ENCODE measurements at regions not wholly inside any gene's neighbourhood (a gene's known extent, or its start where the extent isn't known, plus 50 kb on each side); places are given as distances from the start of the nearest gene placed in this dataset.
A peak's percentile ranks its signal among the peaks of the same experiment; 100 is the strongest.

- peak; percentile 78; the same call in 1 of the 2 replicates for TF ChIP-seq CEBPB (IDR thresholded peaks at IDR 0.05; ENCODE audit: borderline replicate concordance, low read depth, low read length)
- TF ChIP-seq TMF1 (CRISPR knock-in tag; IDR thresholded peaks at IDR 0.05; ENCODE audit: low read depth) = no peak
- no peak for TF ChIP-seq FOXA1 (IDR thresholded peaks at IDR 0.05)
- TF ChIP-seq FOXA1 (CRISPR knock-in tag; IDR thresholded peaks at IDR 0.05) = peak; percentile 20; the same call in 1 of the 2 replicates
- TF ChIP-seq ZNF644 (CRISPR knock-in tag; IDR thresholded peaks at IDR 0.05; ENCODE audit: low read depth) = peak; percentile 92
- no peak for TF ChIP-seq SIX4 (CRISPR knock-in tag; IDR thresholded peaks at IDR 0.05)
- TF ChIP-seq FOXA3 (CRISPR knock-in tag; IDR thresholded peaks at IDR 0.05) = peak; percentile 41; the same call in 1 of the 2 replicates
Measured at GRCh38 chr14:86787717-86788116, 1205.3 kb downstream of the GALC start (continued).

- Histone ChIP-seq H3K4me1 (ENCODE audit: insufficient read depth, low read length) (peaks cover 31% of the 10 kb centered on the region), H3K9ac (ENCODE audit: insufficient read depth, low read depth, low read length) (no peak overlapping the region), H3K4me2 (ENCODE audit: low read depth, low read length) (no peak overlapping the region), H2AFZ (ENCODE audit: low read length) (no peak overlapping the region), H3K9me3 (ENCODE audit: low read length) (no peaks in the 10 kb centered on the region), H3K79me2 (ENCODE audit: insufficient read depth, low read length) (no peaks in the 10 kb centered on the region), H4K20me1 (ENCODE audit: insufficient read depth, low read length) (no peaks in the 10 kb centered on the region), H3K27ac (ENCODE audit: extremely low read length, insufficient read depth, low read length) (no peak overlapping the region), H3K36me3 (replicated peaks in 1 of 2; ENCODE audit: control insufficient read depth in 1 of 2, insufficient read depth in 2 of 2, low read length in 2 of 2) (no peaks in the 10 kb centered on the region), H3K27me3 (ENCODE audit: control insufficient read depth in 1 of 2, insufficient read depth in 2 of 2, low read length in 2 of 2) (no peaks in the 10 kb centered on the region), H3K4me3 (replicated peaks in 1 of 3; ENCODE audit: insufficient read depth in 1 of 3, low read depth in 2 of 3, low read length in 3 of 3) (no peak overlapping the region)
- BruUV-seq (replicated peaks) = no TSS peak
- in situ Hi-C loops (cut with HindIII; ENCODE audit: extremely low pct_ligation_motif_present, low pct_unique_long_range_greater_than_20kb) (no loop called here), intact Hi-C loops (cut with micrococcal nuclease; ENCODE audit: unreplicated experiment) (loop anchor here (5.0 kb wide), 1 partner anchor 115 kb away; no protein-coding TSS in a partner anchor)
- DNase-seq (ENCODE audit: low spot score) = no peak
- no peak for ATAC-seq
- 94% methylated on average over 6 of the region's 6 CpGs for WGBS (ENCODE audit: low lambda C conversion rate)
- FAIRE-seq = no peak
- ChIA-PET CTCF (ENCODE audit: low intra/inter-chr PET ratio, low total read pairs) (no interaction called here), POLR2A (no interaction called here)
- no peak for TF ChIP-seq ZMYM4 (CRISPR knock-in tag; IDR thresholded peaks at IDR 0.05)
- peak; percentile 19; the same call in 1 of the 2 replicates for TF ChIP-seq CEBPB (IDR thresholded peaks at IDR 0.05; ENCODE audit: borderline replicate concordance, low read depth, low read length)
Measured at GRCh38 chr14:86782092-86782580, 1210.8 kb downstream of the GALC start.
